ENCODE measurements at regions not wholly inside any gene's neighbourhood (a gene's known extent, or its start where the extent isn't known, plus 50 kb on each side); places are given as distances from the start of the nearest gene placed in this dataset.
"Not testable (repeated sequence)": the region's sequence is repeated elsewhere in the genome, so short reads cannot be mapped to it uniquely, and the experiment has no call there.

GRCh38 chr5:1654786-1655495 lies 131.2 kb upstream of the LPCAT1 start:
- Mint-ChIP-seq H3K36me3 (ENCODE audit: low read depth) (no peaks in the 10 kb centered on the region), H3K9me3 (ENCODE audit: low read depth) (no peaks in the 10 kb centered on the region), H3K27me3 (ENCODE audit: low read depth) (peaks cover 41% of the 10 kb centered on the region), H3K4me1 (ENCODE audit: low read depth) (no peaks in the 10 kb centered on the region), H3K27ac (ENCODE audit: unreplicated experiment) (no peak overlapping the region), H3K4me3 (ENCODE audit: unreplicated experiment) (no peak overlapping the region)
- no peak for TF ChIP-seq CTCF (IDR thresholded peaks at IDR 0.05)
- no peak for DNase-seq (ENCODE audit: low spot score)

GRCh38 chr5:1653698-1654651 lies 130.2 kb upstream of the LPCAT1 start:
- H3K36me3 Mint-ChIP-seq (ENCODE audit: low read depth); H3K9me3 Mint-ChIP-seq (ENCODE audit: low read depth); H3K4me1 Mint-ChIP-seq (ENCODE audit: low read depth); H3K4me3 Mint-ChIP-seq (ENCODE audit: unreplicated experiment); H3K27ac Mint-ChIP-seq (ENCODE audit: unreplicated experiment); DNase-seq (ENCODE audit: low spot score): not testable (repeated sequence)
- TF ChIP-seq CTCF (IDR thresholded peaks at IDR 0.05): peak; percentile 76
- peaks cover 47% of the 10 kb centered on the region for H3K27me3 Mint-ChIP-seq (ENCODE audit: low read depth)

- no peaks in the 10 kb centered on the region for H3K4me1 Mint-ChIP-seq (ENCODE audit: low read depth)
- H3K27me3 Mint-ChIP-seq (ENCODE audit: low read depth): peaks cover 45% of the 10 kb centered on the region
- H3K36me3 Mint-ChIP-seq (ENCODE audit: low read depth): no peaks in the 10 kb centered on the region
- no peaks in the 10 kb centered on the region for H3K9me3 Mint-ChIP-seq (ENCODE audit: low read depth)
- H3K27ac Mint-ChIP-seq (ENCODE audit: unreplicated experiment): no peak overlapping the region
- TF ChIP-seq CTCF (IDR thresholded peaks at IDR 0.05): no peak
- no peak overlapping the region for H3K4me3 Mint-ChIP-seq (ENCODE audit: unreplicated experiment)
- no peak for DNase-seq (ENCODE audit: low spot score)
Measured at GRCh38 chr5:1652873-1653697, 129.3 kb upstream of the LPCAT1 start.

GRCh38 chr5:1651971-1652872 lies 128.5 kb upstream of the LPCAT1 start:
- Mint-ChIP-seq H3K9me3 (ENCODE audit: low read depth) (no peaks in the 10 kb centered on the region), H3K27me3 (ENCODE audit: low read depth) (peaks cover 44% of the 10 kb centered on the region), H3K36me3 (ENCODE audit: low read depth) (no peaks in the 10 kb centered on the region), H3K27ac (ENCODE audit: unreplicated experiment) (no peak overlapping the region), H3K4me3 (ENCODE audit: unreplicated experiment) (no peak overlapping the region), H3K4me1 (ENCODE audit: low read depth) (no peaks in the 10 kb centered on the region)
- DNase-seq (ENCODE audit: low spot score): no peak
- TF ChIP-seq CTCF (IDR thresholded peaks at IDR 0.05): no peak

Data from chondrocyte (in vitro differentiated cells).